Medulla oblongata (tissue), 1 donor: ENCODE measurements at regions not wholly inside any gene's neighbourhood (a gene's known extent, or its start where the extent isn't known, plus 50 kb on each side); places are given as distances from the start of the nearest gene placed in this dataset.

Experiments used
- DNase-seq: peaks from one replicate; pipeline ENCODE4 v3.0.0-alpha.2; 2015; ENCODE audit errors: extremely low spot score

DNA sequence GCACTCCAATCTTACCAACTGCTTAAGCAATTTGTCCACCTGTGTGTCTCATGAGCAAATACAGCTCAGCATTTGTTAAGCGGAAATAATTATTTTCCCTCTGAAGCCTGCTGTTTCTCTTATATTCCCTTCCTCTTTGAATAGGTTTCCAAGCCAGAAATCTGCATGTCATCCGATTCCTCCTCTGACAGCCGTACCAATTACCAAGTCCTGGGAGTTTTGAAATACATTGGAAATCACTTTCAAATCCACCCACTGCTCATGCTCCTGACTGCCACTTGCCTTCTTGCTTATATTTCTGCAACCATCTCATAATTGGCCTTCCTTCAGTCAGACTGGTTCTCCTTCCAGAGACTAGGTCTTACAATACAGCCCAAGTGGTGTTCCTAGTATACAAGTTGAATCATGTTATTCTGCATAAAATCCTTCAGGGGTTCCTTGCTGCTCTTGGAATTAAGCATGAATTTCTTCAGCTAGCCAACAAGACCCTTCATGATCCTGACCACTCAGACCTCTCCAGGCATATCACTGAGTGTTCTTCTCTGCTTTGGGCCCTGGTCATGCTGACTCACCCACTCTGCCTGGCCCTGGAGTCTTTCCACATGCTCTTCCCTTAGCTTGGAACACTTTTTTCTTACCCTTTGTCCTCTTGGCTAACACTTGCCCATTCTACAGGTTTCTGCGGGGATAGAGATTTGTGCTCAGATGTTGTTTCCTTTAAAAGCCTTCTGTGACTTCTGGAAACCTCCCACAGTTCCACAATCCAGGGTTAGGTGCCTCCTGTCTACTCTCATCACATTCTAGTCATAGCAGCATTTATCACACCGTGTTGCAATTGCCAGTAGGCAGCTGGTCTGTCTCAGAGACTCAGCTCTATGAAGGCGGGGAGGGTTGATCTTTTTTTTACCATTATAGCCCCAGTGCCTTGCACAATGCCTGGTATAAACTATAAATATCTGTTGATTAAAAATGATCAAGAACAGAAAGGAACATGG lies 157.6 kb downstream of the ARL6IP6 start:
- DNase-seq = no peak

DNA sequence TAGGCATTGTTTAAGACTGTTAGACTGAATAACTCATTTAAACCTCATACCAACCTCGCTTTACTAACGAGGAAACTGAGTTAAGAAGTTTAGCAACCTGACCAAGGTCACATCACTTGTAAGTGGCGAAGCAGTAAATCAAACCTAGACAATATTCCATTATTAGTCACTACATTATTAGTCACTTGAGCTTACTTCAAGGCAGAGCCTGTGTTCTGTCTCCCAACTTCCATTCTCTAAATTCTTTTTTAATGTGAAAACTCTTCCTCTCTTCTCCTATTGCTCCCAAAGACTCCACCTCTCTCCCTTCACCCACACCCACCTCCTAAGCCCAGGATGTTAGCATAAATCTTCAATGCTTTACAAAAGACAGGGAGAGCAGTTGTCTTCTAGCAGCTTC lies 156.5 kb downstream of the ARL6IP6 start:
- no peak for DNase-seq

DNA sequence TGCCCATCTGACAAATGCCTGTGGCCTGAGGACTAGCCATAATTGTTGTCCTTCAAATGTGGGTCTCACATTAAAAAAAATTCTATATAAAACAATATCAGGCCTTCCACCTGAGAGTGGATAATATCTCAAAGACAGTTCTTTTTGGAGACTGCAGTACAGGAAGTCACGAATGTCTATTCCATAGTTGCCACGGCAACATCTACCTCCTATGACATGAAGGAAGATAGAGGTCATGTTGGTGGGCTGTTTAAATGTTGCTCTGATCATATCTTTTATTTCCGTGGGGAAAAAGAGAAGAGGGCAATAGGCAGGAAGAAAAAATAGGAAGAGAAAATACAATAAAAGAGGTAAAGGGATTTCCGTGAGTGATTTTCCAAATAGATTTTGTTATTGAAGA lies 151.8 kb downstream of the ARL6IP6 start:
- DNase-seq = no peak

DNA sequence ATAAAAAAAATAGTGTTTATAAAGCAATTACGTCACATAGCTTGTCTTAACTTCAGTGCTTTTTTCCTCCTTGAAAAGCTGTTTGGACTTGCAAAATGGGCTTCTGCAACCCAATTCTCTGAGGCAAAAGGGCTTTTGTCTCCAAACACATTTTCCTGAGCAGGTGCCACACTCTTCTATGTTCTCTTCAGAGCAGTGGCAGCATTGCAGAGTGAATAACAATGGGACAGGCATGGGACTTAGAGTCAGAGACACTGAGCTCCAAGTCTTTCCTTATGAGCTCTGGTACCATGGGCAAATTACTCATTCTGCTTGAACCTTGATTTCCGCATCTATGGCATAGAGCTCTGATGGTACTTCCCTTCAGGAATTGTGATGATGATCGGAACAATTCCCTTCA lies 149.0 kb downstream of the ARL6IP6 start:
- DNase-seq = no peak

DNA sequence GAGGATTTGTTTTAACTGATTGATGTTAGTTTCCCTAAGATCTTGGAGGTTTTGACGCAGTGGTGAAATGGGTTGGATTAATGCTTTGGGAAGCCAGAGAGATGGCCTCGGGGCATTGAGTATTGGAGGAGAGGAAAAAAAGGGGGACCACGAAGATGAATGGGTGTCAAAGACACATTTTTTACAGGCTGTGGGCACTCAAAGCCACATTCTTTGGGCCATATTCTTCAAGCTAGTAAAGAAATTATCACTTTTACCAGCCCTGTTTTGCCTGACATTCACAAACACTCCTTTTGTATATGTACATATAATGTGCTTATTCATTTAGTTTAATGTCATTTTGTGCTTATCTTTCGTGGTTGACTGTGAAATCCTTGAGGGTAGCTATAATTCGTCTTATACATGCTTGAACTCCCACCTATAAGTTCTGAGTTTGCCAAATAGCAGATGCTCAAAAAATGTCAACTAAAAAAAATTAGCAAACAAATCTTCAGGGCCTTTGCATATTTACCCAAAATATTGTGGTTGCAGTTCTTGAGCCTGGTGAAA lies 146.3 kb downstream of the ARL6IP6 start:
- DNase-seq = no peak

DNA sequence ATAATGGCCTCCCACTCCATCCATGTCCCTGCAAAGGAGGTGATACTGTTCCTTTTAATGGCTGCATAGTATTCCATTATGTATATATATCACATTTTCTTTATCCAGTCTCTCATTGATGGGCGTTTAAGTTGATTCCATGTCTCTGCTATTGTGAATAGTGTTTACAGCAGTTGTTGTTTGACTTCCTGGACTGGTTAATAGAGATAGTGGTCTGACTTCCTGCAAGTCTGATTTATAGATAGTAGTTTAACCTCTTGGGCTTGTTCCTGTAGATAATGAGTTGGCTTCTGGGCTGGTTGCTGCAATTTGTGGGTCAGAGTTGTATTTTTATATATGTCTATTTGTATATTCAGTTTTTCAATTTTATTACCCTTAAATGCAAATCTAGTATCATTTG lies 145.4 kb downstream of the ARL6IP6 start:
- DNase-seq = no peak

DNA sequence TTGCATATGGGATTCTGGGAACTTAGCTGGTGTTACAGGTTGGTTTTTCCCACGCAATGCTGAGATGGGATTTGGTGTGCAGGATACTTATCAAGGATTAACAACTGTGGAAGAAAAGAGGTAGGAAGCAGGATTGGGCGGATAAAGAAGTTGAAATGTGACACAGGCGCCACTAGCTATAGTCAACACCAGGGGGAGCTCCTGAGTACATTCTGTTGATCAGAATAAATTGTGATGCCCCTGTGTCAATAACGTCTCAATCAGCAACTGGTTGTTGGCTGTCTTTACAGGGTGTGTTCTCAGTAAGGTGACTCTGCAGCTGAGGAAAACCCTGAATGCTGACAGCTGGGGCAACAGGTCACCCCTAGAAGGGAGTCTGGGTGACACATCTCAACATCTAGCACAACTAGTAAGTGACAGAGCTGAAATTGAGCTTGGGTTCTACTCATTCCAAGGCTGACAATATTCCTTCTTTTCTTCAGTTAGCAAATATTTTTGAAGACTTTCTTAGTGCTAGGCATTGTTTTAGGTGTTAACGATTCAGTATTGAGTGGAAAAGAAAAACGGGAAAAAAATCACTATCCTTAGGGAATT lies 143.0 kb downstream of the ARL6IP6 start:
- peak; percentile 5 for DNase-seq

DNA sequence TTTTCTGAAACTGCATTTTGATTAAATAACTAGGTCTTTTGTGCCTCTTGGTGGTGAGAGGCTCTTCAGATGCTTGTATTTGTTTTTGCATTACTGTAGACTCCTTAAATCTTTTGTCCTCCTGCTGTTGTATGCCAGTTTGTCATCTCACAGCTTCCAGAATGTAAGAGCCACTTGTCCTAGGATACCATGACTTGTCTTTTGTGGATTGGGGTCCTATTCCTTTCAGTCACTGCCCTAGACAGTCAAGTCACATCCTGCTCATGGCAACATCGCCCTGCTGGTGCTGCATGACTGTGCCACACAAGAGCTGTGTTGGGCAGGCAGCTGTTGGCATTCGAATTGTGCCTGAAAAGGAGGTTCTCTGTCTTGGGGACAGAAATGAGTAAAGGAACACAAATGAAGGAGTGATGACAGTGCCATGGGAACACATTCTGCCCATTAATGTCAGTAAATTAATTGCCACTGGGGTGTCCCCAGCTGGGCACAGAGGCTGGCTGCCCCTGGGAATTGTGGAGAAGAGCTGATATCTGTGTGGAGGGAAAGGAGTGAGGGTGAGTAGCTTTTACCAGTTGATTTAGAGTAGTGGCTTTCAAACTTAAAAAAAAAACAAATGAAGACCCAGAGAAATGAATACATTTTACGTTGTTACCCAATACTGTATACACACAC lies 140.3 kb downstream of the ARL6IP6 start:
- no peak for DNase-seq

DNA sequence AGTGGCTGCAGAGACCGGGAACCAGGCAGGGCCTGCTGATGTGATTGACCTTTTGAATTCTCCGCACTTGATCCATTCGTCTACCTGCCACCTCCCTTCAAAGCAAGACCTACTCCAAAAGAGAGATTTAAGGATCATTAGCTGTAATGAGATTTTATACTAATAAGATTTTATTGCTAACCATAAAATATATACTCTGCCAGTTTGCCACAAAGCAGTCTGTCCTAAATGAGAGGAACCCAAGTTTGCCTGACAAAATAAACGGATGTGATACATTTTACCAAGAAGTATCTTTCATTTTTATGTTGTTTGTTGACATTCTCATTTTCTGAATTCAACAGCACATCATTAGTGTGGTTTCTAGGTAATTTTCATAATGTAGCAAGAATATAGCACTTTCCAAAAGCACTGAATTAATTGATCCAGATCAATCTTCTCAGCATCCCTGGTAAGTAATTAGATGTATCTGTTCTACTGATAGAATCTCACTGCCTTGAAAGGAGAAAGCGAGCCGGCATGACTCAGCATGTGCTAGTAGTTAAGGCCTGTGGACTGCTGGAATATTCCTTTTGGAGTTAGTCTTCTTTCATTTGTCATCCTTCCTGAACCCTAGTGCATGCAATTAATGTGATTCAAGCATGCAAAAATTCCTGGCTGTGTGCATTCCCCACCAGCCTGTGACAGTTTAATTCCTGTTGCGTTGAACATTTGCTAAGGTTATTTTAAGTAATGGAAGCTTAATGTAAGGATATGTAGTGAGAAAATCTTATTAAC lies 128.5 kb downstream of the ARL6IP6 start:
- DNase-seq = no peak

DNA sequence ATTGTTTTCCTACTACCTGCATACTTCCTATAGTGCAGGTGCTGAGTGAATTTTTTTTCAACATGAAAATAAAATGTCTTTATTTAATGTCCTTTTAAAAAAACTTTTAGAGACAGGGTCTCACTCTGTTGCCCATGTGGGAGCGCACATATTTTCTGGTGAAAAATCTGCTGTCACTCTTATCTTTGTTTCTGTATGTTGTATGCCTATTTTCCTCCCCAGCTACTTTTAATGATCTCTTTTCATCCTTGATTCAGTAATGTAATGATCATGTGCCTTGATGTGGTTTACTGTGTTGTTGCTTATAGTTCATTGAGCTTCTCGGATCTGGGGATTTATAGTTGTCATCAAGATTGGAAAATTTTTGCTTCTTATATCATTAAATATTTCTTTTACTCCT lies 117.3 kb downstream of the ARL6IP6 start:
- no peak for DNase-seq

DNA sequence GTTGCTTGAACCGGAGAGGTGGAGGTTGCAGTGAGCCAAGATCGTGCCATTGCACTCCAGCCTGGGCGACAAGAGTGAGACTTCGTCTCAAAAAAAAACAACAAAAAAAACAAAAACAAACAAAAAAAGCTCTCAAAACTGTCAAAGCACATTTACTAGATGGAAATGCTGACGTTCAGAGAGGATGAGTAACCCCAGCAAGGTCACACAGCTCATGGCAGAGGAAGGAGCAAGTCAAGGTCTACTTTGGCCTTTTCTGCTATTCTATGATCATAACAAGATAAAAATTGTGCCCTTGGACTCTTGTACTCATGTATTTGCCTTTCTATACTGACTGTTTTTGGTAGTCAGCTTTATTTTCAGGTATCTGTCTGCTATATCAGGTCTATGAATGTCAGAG lies 109.5 kb downstream of the ARL6IP6 start:
- no peak for DNase-seq

DNA sequence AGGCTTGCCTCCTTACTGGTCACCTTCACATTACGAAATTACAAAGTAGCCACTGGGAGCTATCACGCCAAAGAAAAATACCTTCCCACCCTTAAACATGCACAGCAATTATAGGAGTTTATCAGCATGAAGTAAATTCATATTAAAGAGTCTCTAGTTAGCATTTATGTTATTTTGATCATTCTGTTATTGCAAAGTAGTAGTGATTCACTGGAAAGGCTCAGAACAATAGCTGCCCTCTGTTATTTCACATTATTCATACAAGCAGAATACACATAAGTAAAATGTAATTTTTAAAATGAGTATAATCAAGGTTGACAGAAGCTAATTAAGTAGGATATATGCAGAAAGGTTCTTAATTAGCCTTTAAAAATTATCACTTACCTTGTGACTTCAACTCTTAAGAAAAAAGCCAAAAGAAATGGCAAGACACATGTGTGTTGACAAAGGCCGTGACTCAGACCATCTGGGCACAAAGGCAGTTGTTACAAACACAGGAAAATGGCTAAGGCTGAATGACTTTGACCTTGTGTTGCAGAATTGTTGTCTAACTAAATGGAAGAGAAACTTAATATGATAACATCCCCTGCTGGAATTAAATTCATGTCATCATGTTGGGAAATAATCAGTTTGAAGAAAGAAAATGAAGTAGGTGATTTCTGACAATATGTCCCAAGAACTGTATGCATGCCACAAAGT lies 108.3 kb downstream of the ARL6IP6 start:
- DNase-seq = no peak

DNA sequence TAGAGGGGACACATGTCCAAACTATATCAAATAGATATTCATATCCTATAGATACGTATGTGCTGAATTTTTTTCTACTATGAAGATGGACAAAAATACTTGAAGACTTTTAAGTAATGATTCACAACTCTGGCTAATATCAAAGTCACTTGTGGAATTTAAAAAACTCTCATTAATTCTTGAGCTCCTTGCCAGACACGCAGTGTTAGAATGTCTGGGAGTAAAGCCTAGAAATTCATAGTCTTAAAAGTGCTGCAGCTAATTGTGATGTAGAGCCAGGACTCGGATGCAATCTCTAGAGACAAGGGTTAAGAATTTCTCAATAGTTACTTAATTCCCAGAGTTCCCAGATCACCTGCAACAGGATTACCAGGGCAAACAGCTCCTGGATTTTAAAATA lies 107.4 kb downstream of the ARL6IP6 start:
- no peak for DNase-seq

DNA sequence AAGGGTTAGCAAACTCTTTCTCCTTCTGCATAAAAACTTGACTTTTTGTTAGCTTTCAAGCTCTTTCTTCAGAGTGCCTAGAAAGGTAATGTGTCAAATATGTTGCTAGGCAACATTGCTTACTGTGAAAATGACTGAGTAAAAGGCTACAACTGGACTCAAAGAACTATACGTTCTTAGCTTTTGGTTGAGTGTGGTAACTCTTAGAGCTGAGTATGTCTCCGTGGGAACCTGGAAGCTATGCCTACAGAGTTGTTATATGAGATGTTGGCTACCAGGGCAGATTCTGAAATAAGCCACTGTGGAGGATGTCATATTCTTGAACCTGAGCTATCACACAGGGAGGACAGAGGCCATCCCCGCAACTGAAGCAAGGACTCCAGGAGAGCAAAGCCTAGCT lies 105.5 kb downstream of the ARL6IP6 start:
- no peak for DNase-seq

DNA sequence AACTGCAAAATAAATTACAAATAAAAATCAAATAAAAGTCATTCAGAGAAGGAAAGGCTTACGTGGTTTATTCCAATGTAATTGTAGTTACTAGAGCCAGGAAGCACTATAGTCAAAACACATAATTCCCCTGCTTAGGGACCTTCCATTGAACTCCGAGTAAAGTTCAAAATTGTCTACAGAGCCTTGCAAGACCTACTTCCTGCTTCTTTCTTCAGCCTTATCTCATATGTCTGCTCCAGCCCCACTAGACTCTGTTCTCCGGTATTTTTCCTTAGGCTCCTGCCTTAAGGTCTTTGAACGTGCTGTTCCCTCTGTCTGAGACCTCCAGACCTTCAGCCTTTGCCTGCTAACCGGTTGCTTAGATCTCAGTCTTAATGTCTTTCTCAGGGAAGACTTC lies 104.3 kb downstream of the ARL6IP6 start:
- DNase-seq = no peak

DNA sequence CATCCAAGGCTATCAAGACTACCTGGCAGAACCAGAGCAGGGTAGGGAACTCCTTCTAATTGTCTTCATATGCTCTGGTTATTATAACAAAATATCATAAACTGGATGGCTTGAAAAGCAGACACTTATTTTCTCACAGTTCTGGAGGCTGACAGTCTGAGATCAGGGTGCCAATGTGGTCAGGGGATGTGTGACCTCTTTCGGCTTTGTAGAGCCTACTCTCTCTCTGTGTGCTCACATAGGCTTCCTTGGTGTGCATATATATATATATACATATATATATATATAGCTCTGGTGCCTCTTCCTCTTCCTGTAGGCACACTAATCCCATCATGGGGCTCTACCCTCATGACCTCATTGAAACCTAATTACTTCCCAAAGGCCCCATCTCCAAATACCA lies 101.6 kb downstream of the ARL6IP6 start:
- no peak for DNase-seq

DNA sequence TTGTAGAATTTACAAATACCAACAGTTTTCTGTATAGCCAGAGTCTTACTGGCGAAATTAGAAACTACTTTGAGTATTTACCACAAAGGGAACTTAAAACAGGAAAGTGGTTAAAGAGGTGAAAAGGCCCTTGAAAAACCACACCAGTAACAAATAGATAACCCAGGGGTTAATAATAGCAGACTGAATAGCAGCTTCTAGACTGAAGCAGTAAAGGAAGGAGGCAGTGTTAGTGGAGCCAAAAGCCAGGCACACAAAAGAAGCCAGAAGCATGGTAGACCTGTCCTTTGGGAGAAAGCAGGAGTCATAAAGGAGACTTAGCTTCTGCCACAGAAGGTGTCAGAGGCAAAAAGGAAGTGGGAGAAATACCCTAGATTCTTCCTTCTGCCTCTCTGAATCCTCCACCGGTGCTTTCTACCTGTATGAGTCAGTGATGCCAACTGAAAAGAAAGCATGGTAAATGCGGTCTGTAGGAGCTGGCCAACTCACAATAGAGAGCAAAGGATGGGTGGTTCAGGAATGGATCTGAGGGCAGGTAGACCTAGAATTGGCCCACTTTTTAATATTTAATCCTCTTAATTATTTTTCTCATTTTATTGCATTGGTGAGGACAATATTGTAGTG lies 97.3 kb downstream of the ARL6IP6 start:
- no peak for DNase-seq

DNA sequence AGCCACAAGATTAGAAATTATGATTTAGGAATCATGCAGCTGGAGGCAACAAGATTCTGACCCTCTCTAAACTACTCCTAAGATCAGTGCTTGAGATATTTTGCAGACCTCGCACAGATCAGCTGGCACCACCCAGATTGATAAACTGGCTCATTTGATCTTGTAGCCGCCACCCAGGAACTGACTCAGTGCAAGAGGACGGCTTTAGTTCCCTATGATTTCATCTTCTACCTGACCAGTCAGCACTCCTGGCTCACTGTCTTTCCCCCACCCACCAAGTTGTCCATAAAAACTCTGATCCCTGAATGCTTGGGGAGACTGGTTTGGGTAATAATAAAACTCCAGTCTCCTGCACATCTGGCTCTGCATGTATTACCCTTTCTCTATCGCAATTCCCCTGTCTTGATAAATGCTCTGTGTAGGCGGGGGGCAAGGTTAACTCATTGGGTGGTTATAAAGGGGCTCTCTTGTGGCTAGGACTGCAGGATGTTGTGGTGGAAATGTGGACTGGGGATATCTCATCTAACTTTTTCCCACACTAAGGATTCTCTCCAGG lies 96.1 kb downstream of the ARL6IP6 start:
- no peak for DNase-seq

DNA sequence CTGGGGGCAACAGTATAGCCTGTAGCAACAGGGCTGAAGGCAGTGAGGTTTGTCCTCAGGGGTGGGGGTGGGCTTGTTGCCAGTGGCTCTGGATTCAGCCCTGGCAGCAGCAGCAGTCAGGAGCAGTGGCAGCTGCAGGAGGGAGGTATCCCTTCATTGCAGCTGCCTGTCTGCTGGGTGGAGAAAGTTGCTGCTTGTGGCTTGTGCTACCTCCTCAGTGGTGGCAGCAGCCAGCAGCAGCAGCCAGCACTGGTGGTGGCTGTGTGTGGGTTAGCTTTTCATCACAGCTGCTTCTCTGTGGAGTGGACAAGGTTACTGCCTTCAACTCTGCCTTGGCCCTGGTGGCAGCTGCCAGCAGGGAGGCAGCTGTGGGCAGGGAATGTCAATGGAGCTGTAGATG lies 94.9 kb downstream of the ARL6IP6 start:
- DNase-seq = no peak
